ENCODE measurements at regions not wholly inside any gene's neighbourhood (a gene's known extent, or its start where the extent isn't known, plus 50 kb on each side); places are given as distances from the start of the nearest gene placed in this dataset.

DNA sequence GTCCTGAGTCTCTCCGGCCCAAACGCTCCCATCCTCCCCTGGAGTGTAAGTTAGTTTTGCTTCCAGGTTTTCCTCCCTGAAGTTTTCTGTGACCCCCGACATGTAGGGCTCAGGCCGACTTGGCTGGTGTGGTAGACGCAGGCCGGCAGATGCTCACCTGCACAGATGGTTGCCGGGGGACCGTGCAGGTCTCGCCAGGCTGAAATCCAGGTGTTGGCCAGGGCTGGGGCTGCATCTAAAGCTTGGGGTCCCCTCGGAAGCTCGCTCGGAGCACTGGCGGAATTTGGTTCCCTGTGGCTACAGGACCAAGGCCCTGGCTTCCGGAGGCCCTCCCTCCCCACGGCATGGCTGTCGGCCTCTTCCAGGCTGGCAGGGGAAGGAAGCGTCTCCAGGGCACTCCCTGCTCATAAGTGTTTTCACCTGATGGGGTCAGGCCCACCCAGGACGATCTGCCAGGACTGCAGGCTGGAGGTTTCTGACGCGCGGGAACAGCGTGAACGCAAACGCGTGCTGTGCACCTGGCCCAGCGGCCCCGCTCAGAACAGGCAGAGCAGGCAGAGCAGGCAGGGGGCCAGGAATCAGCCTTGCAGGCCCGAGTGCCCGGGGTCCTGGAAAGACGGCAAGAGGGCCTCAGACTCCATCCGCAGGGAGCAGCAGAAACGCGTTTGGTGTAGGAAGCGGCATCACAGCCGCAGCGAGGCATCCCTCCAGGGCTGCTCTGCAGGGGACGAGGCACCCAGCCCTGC, 258.2 kb downstream of the BRD1 start:
- H3K9me3 ChIP-seq (ENCODE audit: severe bottlenecking), result no peaks in the 10 kb centered on the region
- no peak overlapping the region for H3K4me3 ChIP-seq (ENCODE audit: severe bottlenecking)
- TF ChIP-seq, protein P1, sequence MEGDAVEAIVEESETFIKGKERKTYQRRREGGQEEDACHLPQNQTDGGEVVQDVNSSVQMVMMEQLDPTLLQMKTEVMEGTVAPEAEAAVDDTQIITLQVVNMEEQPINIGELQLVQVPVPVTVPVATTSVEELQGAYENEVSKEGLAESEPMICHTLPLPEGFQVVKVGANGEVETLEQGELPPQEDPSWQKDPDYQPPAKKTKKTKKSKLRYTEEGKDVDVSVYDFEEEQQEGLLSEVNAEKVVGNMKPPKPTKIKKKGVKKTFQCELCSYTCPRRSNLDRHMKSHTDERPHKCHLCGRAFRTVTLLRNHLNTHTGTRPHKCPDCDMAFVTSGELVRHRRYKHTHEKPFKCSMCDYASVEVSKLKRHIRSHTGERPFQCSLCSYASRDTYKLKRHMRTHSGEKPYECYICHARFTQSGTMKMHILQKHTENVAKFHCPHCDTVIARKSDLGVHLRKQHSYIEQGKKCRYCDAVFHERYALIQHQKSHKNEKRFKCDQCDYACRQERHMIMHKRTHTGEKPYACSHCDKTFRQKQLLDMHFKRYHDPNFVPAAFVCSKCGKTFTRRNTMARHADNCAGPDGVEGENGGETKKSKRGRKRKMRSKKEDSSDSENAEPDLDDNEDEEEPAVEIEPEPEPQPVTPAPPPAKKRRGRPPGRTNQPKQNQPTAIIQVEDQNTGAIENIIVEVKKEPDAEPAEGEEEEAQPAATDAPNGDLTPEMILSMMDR (IDR thresholded peaks at IDR 0.05; ENCODE audit: poor library complexity, severe bottlenecking), result no peak
- no peak for ATAC-seq (ENCODE audit: low read depth)
- no peaks in the 10 kb centered on the region for H3K27me3 ChIP-seq (ENCODE audit: insufficient read depth, poor library complexity, severe bottlenecking)
- H3K36me3 ChIP-seq (ENCODE audit: low read depth), result no peaks in the 10 kb centered on the region
- H3K4me1 ChIP-seq (ENCODE audit: insufficient read depth, poor library complexity, severe bottlenecking), result no peaks in the 10 kb centered on the region
- DNase-seq (ENCODE audit: low spot score), result peak; percentile 47
- no peak overlapping the region for H3K27ac ChIP-seq (ENCODE audit: poor library complexity, severe bottlenecking)

DNA sequence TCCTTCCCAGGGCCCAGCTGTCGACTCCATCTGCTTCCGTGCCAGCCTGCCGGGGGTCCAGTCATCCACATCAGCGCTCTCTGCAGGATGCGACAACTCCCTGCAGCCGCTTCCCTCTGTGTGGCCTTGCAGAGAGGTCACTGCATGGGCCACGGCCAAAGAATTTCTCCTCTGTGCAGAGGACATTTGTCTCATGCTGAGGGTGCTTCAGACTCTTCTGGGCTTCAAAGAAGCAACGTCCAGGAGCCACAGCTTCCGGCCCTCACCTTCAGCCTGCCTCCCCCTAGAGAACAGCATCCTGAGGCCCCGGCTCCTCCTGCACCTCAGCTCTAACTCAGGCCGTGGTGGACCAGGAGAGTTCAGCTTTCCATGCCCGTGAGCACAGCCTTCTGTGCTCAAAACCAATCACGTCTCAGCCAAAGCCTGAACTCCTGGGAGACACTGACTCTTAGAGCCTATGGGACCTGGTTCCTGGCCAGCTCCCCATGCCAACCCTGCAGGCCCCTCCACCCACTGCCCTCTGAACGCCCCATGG, 258.9 kb downstream of the BRD1 start:
- Histone ChIP-seq H3K36me3 (ENCODE audit: low read depth) (no peaks in the 10 kb centered on the region), H3K27me3 (ENCODE audit: insufficient read depth, poor library complexity, severe bottlenecking) (no peaks in the 10 kb centered on the region), H3K4me1 (ENCODE audit: insufficient read depth, poor library complexity, severe bottlenecking) (no peaks in the 10 kb centered on the region), H3K9me3 (ENCODE audit: severe bottlenecking) (no peaks in the 10 kb centered on the region), H3K4me3 (ENCODE audit: severe bottlenecking) (no peak overlapping the region), H3K27ac (ENCODE audit: poor library complexity, severe bottlenecking) (no peak overlapping the region)
- DNase-seq (ENCODE audit: low spot score) (no peak), ATAC-seq (ENCODE audit: low read depth) (no peak)
- TF ChIP-seq, protein P1 (IDR thresholded peaks at IDR 0.05; ENCODE audit: poor library complexity, severe bottlenecking), result no peak

DNA sequence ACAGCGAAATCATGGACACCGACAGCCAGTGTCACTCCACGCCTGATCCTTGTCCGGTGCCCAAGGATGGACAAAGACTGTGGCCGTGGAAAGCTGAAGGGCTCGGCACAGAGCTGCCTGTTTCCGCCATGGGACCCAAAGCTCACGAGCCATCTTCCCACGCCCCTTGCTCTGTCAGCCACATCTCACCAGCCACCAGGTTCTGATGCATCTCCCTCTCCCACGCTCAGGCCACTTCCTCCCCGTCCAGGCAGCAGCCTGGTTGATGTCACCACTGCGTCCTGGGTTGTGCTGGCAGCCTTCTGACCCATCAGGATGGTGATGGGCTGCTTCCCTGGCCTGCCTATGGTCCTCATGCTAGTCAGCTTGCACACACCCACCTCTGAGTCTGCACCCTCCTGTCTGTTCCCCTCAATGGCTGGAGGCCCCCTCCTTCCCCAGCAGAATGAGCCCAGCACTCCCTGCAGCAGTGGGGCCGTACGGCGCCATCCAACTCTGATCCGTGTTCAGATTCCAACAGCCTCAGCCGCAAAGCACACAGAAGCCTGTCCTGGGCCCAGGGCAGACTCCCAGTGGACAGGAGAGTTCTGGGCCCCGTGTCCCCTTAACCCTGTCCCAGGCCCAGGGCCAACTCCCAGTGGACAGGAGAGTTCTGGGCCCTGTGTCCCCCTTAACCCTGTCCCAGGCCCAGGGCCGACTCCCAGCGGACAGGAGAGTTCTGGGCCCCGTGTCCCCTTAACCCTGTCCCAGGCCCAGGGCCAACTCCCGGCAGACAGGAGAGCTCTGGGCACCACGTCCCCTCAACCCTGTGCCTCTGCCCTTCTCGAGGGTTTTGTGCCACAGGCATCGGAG, 259.5 kb downstream of the BRD1 start:
- ATAC-seq (ENCODE audit: low read depth) (no peak), DNase-seq (ENCODE audit: low spot score) (no peak)
- H3K36me3 ChIP-seq (ENCODE audit: low read depth), result no peaks in the 10 kb centered on the region
- no peak overlapping the region for H3K27ac ChIP-seq (ENCODE audit: poor library complexity, severe bottlenecking)
- TF ChIP-seq, protein P1 (IDR thresholded peaks at IDR 0.05; ENCODE audit: poor library complexity, severe bottlenecking), result no peak
- no peaks in the 10 kb centered on the region for H3K4me1 ChIP-seq (ENCODE audit: insufficient read depth, poor library complexity, severe bottlenecking)
- H3K4me3 ChIP-seq (ENCODE audit: severe bottlenecking), result no peak overlapping the region
- no peaks in the 10 kb centered on the region for H3K27me3 ChIP-seq (ENCODE audit: insufficient read depth, poor library complexity, severe bottlenecking)
- H3K9me3 ChIP-seq (ENCODE audit: severe bottlenecking), result no peaks in the 10 kb centered on the region

DNA sequence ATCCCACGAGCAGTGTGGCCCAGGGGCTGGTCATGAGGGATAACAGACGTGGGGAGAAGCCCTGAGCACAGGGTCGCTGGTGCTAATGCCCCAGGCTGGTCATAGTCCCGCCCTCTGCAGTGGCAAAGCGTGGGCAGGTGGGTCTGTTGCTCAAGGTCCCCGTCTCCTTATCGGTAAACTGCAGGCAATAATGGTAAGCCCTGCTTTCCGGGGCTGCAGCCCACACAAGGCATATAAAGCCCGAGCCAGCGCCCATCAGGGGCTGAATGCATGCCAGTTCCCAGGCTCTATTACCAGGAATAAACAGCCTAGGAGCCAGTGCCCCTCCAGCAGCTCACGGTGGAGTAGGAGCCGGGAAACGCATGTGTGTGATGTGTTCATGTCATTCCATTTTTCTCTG, 261.0 kb downstream of the BRD1 start:
- ATAC-seq (ENCODE audit: low read depth) (no peak), DNase-seq (ENCODE audit: low spot score) (no peak)
- H3K27ac ChIP-seq (ENCODE audit: poor library complexity, severe bottlenecking), result no peak overlapping the region
- TF ChIP-seq, protein P1 (IDR thresholded peaks at IDR 0.05; ENCODE audit: poor library complexity, severe bottlenecking), result no peak
- no peaks in the 10 kb centered on the region for H3K36me3 ChIP-seq (ENCODE audit: low read depth)
- no peak overlapping the region for H3K4me3 ChIP-seq (ENCODE audit: severe bottlenecking)
- H3K27me3 ChIP-seq (ENCODE audit: insufficient read depth, poor library complexity, severe bottlenecking), result no peaks in the 10 kb centered on the region
- H3K4me1 ChIP-seq (ENCODE audit: insufficient read depth, poor library complexity, severe bottlenecking), result no peaks in the 10 kb centered on the region
- H3K9me3 ChIP-seq (ENCODE audit: severe bottlenecking), result no peaks in the 10 kb centered on the region
